ENCODE measurements at regions not wholly inside any gene's neighbourhood (a gene's known extent, or its start where the extent isn't known, plus 50 kb on each side); places are given as distances from the start of the nearest gene placed in this dataset.

- H3K4me3 ChIP-seq (ENCODE audit: low read length), result no peak overlapping the region
- H3K4me2 ChIP-seq (ENCODE audit: low read length), result no peak overlapping the region
- no peaks in the 10 kb centered on the region for H3F3A ChIP-seq (ENCODE audit: insufficient read depth, low read length, poor library complexity, severe bottlenecking)
- no peaks in the 10 kb centered on the region for H3K27me3 ChIP-seq (ENCODE audit: insufficient read depth, low read depth, low read length)
- TF ChIP-seq EP300 (conservative IDR thresholded peaks at IDR 0.05; ENCODE audit: poor library complexity, severe bottlenecking) (no peak), RAD21 (conservative IDR thresholded peaks at IDR 0.05) (no peak), REST (IDR thresholded peaks at IDR 0.05; ENCODE audit: borderline replicate concordance) (no peak), SMC3 (conservative IDR thresholded peaks at IDR 0.05; ENCODE audit: poor library complexity) (no peak)
- H3K27ac ChIP-seq (ENCODE audit: low read length), result no peak overlapping the region
- no peaks in the 10 kb centered on the region for H3K9me3 ChIP-seq (ENCODE audit: low read length)
- H4K20me1 ChIP-seq (ENCODE audit: insufficient read depth), result no peaks in the 10 kb centered on the region
- no peak overlapping the region for H3K9ac ChIP-seq (ENCODE audit: low read length)
- H3K9me2 ChIP-seq (ENCODE audit: insufficient read depth, low read length), result no peaks in the 10 kb centered on the region
- H3K36me3 ChIP-seq (ENCODE audit: insufficient read depth, low read length), result no peaks in the 10 kb centered on the region
- H2AFZ ChIP-seq (ENCODE audit: low read depth, low read length), result no peak overlapping the region
- no peaks in the 10 kb centered on the region for H3K79me2 ChIP-seq (replicated peaks; ENCODE audit: insufficient read depth, low read length)
Measured at GRCh38 chr5:91777671-91778070, 394.6 kb upstream of the ARRDC3 start.

GRCh38 chr5:91776249-91776648 lies 393.1 kb upstream of the ARRDC3 start:
- Histone ChIP-seq H3K9me3 (ENCODE audit: low read length) (no peaks in the 10 kb centered on the region), H3K27me3 (ENCODE audit: insufficient read depth, low read depth, low read length) (no peaks in the 10 kb centered on the region), H3K36me3 (ENCODE audit: insufficient read depth, low read length) (no peaks in the 10 kb centered on the region), H3K9me2 (ENCODE audit: insufficient read depth, low read length) (no peaks in the 10 kb centered on the region), H4K20me1 (ENCODE audit: insufficient read depth) (no peaks in the 10 kb centered on the region), H3K27ac (ENCODE audit: low read length) (no peak overlapping the region), H3K4me3 (ENCODE audit: low read length) (no peak overlapping the region), H3K9ac (ENCODE audit: low read length) (no peak overlapping the region), H2AFZ (ENCODE audit: low read depth, low read length) (no peak overlapping the region), H3F3A (ENCODE audit: insufficient read depth, low read length, poor library complexity, severe bottlenecking) (no peaks in the 10 kb centered on the region), H3K79me2 (replicated peaks; ENCODE audit: insufficient read depth, low read length) (no peaks in the 10 kb centered on the region), H3K4me2 (ENCODE audit: low read length) (no peak overlapping the region)
- TF ChIP-seq RAD21 (conservative IDR thresholded peaks at IDR 0.05), result no peak
- TF ChIP-seq POLR2AphosphoS5 (IDR thresholded peaks at IDR 0.05), result no peak
- no peak for TF ChIP-seq TAF1 (IDR thresholded peaks at IDR 0.05; ENCODE audit: low read depth)
- no peak for TF ChIP-seq REST (IDR thresholded peaks at IDR 0.05; ENCODE audit: borderline replicate concordance)
- TF ChIP-seq SMC3 (conservative IDR thresholded peaks at IDR 0.05; ENCODE audit: poor library complexity), result no peak
- no peak for TF ChIP-seq EZH2 (IDR thresholded peaks at IDR 0.05; ENCODE audit: borderline replicate concordance, insufficient read depth, low read length, poor library complexity, severe bottlenecking)
- TF ChIP-seq CTCF (IDR thresholded peaks at IDR 0.05; ENCODE audit: poor library complexity, severe bottlenecking), result no peak
